WERI-Rb-1 (cell line): ENCODE measurements at regions not wholly inside any gene's neighbourhood (a gene's known extent, or its start where the extent isn't known, plus 50 kb on each side); places are given as distances from the start of the nearest gene placed in this dataset.

Source experiments
- DNase-seq: peaks from one replicate; pipeline ENCODE4 v3.0.0-alpha.2; 2020
- H3K27ac ChIP-seq: fragments of 250-450 bp; sonication (Bioruptor Pico); 2 replicates; pipeline ENCODE4 v1.5.1; 2020; ENCODE audit warnings: mild to moderate bottlenecking, moderate library complexity
- H3K27me3 ChIP-seq: fragments of 250-450 bp; sonication (Bioruptor Pico); 2 replicates; pipeline ENCODE4 v1.5.1; 2021; ENCODE audit warnings: mild to moderate bottlenecking, low read depth, moderate library complexity; ENCODE audit not compliant: insufficient read depth, severe bottlenecking
- H3K36me3 ChIP-seq: fragments of 250-450 bp; sonication (Bioruptor Pico); 2 replicates; pipeline ENCODE4 v1.5.1; 2020; ENCODE audit warnings: mild to moderate bottlenecking, moderate library complexity
- H3K4me3 ChIP-seq: 2 replicates; pipeline ENCODE4 v1.5.1; 2011; ENCODE audit warnings: low read depth, mild to moderate bottlenecking, control low read depth, low read length
- H3K9me3 ChIP-seq: fragments of 250-450 bp; sonication (Bioruptor Pico); 2 replicates; pipeline ENCODE4 v1.5.1; 2021; ENCODE audit warnings: mild to moderate bottlenecking, moderate library complexity; ENCODE audit not compliant: severe bottlenecking
- TF ChIP-seq, protein P1 (sequence below): IDR thresholded peaks from 2 replicates; pipeline ENCODE4 v1.5.1; 2011; ENCODE audit warnings: low read depth, mild to moderate bottlenecking, control low read depth, inconsistent platforms, low read length

GRCh38 chr4:35105486-35105885 lies 1138.8 kb downstream of the ARAP2 start:
- TF ChIP-seq, protein P1, sequence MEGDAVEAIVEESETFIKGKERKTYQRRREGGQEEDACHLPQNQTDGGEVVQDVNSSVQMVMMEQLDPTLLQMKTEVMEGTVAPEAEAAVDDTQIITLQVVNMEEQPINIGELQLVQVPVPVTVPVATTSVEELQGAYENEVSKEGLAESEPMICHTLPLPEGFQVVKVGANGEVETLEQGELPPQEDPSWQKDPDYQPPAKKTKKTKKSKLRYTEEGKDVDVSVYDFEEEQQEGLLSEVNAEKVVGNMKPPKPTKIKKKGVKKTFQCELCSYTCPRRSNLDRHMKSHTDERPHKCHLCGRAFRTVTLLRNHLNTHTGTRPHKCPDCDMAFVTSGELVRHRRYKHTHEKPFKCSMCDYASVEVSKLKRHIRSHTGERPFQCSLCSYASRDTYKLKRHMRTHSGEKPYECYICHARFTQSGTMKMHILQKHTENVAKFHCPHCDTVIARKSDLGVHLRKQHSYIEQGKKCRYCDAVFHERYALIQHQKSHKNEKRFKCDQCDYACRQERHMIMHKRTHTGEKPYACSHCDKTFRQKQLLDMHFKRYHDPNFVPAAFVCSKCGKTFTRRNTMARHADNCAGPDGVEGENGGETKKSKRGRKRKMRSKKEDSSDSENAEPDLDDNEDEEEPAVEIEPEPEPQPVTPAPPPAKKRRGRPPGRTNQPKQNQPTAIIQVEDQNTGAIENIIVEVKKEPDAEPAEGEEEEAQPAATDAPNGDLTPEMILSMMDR: no peak
- Histone ChIP-seq H3K27me3 (no peaks in the 10 kb centered on the region), H3K36me3 (no peaks in the 10 kb centered on the region), H3K4me3 (no peak overlapping the region), H3K27ac (no peak overlapping the region), H3K9me3 (no peaks in the 10 kb centered on the region)
- no peak for DNase-seq

DNA sequence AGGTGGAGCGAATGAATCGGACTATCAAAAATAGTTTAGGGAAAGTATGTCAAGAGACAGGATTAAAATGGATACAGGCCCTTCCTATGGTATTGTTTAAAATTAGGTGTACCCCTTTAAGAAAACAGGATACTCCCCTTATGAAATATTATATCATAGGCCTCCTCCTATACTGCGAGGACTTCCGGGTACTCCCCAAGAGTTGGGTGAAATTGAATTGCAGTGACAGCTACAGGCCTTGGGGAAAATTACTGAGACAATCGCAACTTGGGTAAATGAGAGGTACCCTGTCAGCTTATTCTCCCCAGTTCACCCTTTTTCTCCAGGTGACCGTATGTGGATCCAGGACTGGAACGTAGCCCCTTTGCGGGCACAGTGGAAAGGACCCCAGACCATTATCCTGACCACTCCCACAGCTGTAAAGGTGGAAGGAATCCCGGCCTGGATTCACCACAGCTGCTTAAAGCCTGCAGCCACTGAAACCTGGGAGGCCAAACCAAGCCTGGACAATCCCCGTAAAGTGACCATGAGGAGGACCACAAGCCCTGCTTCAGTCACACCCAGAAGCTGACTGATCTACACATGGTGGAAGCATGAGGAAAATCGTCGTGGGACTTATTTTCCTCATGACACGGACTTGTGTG lies 1138.1 kb downstream of the ARAP2 start:
- Histone ChIP-seq H3K4me3 (no peak overlapping the region), H3K9me3 (no peaks in the 10 kb centered on the region), H3K27me3 (no peaks in the 10 kb centered on the region), H3K27ac (no peak overlapping the region), H3K36me3 (no peaks in the 10 kb centered on the region)
- TF ChIP-seq, protein P1: no peak
- no peak for DNase-seq

DNA sequence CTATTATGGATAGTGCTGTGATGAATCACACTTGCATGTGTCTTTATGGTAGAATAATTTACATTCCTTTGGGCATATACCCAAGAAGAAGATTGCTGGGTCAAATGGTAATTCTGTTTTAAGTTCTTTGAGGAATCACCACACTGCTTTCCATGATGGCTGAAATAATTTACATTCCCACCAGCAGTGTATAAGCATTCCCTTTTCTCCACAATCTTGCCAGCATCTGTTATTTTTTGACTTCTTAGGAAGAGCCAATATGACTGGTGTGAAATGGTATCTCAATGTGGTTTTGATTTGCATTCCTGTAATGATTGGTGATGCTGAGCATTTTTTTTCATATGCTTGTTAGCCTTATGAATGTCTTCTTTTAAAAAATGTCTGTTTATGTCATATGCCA lies 1120.2 kb downstream of the ARAP2 start:
- no peak for DNase-seq

DNA sequence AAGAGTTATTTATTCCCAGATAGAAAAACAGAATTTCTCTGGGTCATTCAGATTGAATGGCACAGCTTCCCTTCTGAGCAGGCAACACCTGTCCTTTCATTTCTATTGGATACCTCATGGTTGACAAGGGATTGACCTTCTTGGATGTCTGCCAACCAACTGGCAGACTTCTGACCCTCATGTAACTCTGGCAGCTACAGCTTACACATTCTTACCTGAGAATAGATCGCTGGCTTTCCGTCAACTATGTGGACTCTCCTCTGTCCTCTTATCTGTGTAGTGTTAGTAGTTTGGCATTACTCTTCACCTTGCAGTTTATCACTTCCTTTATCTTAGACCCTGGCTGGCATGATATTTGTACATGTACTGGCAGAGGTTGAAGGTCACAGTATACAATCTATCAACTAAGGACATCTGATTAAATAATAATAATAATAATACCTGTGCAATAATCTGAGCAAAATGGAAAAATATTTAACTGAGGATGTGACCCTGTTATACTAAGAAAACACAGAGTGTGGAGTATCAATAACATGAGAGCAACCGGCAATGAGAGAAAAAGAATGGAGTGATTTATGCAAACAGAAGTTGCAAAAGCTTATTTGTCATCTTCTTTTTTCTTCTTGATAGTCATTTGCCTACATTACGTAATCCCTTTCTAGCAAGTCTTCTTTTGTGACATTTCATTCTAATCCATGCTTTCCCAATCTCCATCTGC lies 1118.2 kb downstream of the ARAP2 start:
- H3K36me3 ChIP-seq: no peaks in the 10 kb centered on the region
- H3K27me3 ChIP-seq: no peaks in the 10 kb centered on the region
- no peak overlapping the region for H3K4me3 ChIP-seq
- no peak overlapping the region for H3K27ac ChIP-seq
- H3K9me3 ChIP-seq: no peaks in the 10 kb centered on the region
- TF ChIP-seq, protein P1: no peak
- DNase-seq: no peak

More for the DNA sequence above, 1120.2 kb downstream of the ARAP2 start:
- Histone ChIP-seq H3K4me3 (no peak overlapping the region), H3K9me3 (no peaks in the 10 kb centered on the region), H3K27me3 (no peaks in the 10 kb centered on the region), H3K27ac (no peak overlapping the region), H3K36me3 (no peaks in the 10 kb centered on the region)
- TF ChIP-seq, protein P1: no peak

GRCh38 chr4:35138449-35138848 lies 1105.9 kb downstream of the ARAP2 start:
- Histone ChIP-seq H3K27me3 (no peaks in the 10 kb centered on the region), H3K4me3 (no peak overlapping the region), H3K9me3 (no peaks in the 10 kb centered on the region), H3K27ac (no peak overlapping the region), H3K36me3 (no peaks in the 10 kb centered on the region)
- DNase-seq: no peak
- TF ChIP-seq, protein P1: no peak
